ENCODE measurements at regions not wholly inside any gene's neighbourhood (a gene's known extent, or its start where the extent isn't known, plus 50 kb on each side); places are given as distances from the start of the nearest gene placed in this dataset.

GRCh38 chr12:4024701-4025100 is 151.5 kb upstream of the PARP11 start:
- no peak overlapping the region for H3K9ac ChIP-seq (ENCODE audit: low read length)
- no peaks in the 10 kb centered on the region for H3K27me3 ChIP-seq (ENCODE audit: insufficient read depth, low read length)
- H3K4me3 ChIP-seq (ENCODE audit: low read depth, low read length, poor library complexity, severe bottlenecking) = no peak overlapping the region
- H4K20me1 ChIP-seq (ENCODE audit: insufficient read depth, low read length) = no peaks in the 10 kb centered on the region
- no peak overlapping the region for H3K4me2 ChIP-seq (ENCODE audit: low read length)
- no peaks in the 10 kb centered on the region for H3F3A ChIP-seq (ENCODE audit: insufficient read depth, low read length)
- H3K27ac ChIP-seq (ENCODE audit: low read depth, low read length, poor library complexity, severe bottlenecking) = no peak overlapping the region
- no peaks in the 10 kb centered on the region for H3K4me1 ChIP-seq (ENCODE audit: insufficient read depth, low read length, severe bottlenecking)
- H2AFZ ChIP-seq (ENCODE audit: low read length) = no peak overlapping the region
- no peaks in the 10 kb centered on the region for H3K9me3 ChIP-seq (ENCODE audit: low read length)
- H3K9me2 ChIP-seq (ENCODE audit: low read depth, low read length) = no peaks in the 10 kb centered on the region
- H3K79me2 ChIP-seq (ENCODE audit: insufficient read depth, low read length) = no peaks in the 10 kb centered on the region
- H3K36me3 ChIP-seq (ENCODE audit: insufficient read depth, low read length) = no peaks in the 10 kb centered on the region
- TF ChIP-seq CTCF (IDR thresholded peaks at IDR 0.05; ENCODE audit: low read length) (no peak), EZH2 (IDR thresholded peaks at IDR 0.05; ENCODE audit: borderline replicate concordance, low read length) (no peak)

GRCh38 chr12:4015225-4016091 is 142.3 kb upstream of the PARP11 start:
- Histone ChIP-seq H3K27me3 (ENCODE audit: insufficient read depth, low read length) (no peaks in the 10 kb centered on the region), H3F3A (ENCODE audit: insufficient read depth, low read length) (no peaks in the 10 kb centered on the region), H2AFZ (ENCODE audit: low read length) (no peak overlapping the region), H3K4me1 (ENCODE audit: insufficient read depth, low read length, severe bottlenecking) (no peaks in the 10 kb centered on the region), H3K4me2 (ENCODE audit: low read length) (no peak overlapping the region), H3K27ac (ENCODE audit: low read depth, low read length, poor library complexity, severe bottlenecking) (no peak overlapping the region), H3K4me3 (ENCODE audit: low read depth, low read length, poor library complexity, severe bottlenecking) (no peak overlapping the region), H3K9me2 (ENCODE audit: low read depth, low read length) (no peaks in the 10 kb centered on the region), H3K79me2 (ENCODE audit: insufficient read depth, low read length) (no peaks in the 10 kb centered on the region), H3K9me3 (ENCODE audit: low read length) (no peaks in the 10 kb centered on the region), H3K9ac (ENCODE audit: low read length) (no peak overlapping the region), H4K20me1 (ENCODE audit: insufficient read depth, low read length) (no peaks in the 10 kb centered on the region), H3K36me3 (ENCODE audit: insufficient read depth, low read length) (no peaks in the 10 kb centered on the region)
- TF ChIP-seq CTCF (IDR thresholded peaks at IDR 0.05; ENCODE audit: low read length) (no peak), EZH2 (IDR thresholded peaks at IDR 0.05; ENCODE audit: borderline replicate concordance, low read length) (no peak)

GRCh38 chr12:4014858-4015224 is 141.6 kb upstream of the PARP11 start:
- H3K9me3 ChIP-seq (ENCODE audit: low read length) = no peaks in the 10 kb centered on the region
- H3K4me2 ChIP-seq (ENCODE audit: low read length) = no peak overlapping the region
- H3K27me3 ChIP-seq (ENCODE audit: insufficient read depth, low read length) = no peaks in the 10 kb centered on the region
- no peaks in the 10 kb centered on the region for H3K79me2 ChIP-seq (ENCODE audit: insufficient read depth, low read length)
- no peak overlapping the region for H3K27ac ChIP-seq (ENCODE audit: low read depth, low read length, poor library complexity, severe bottlenecking)
- no peak overlapping the region for H3K4me3 ChIP-seq (ENCODE audit: low read depth, low read length, poor library complexity, severe bottlenecking)
- H3F3A ChIP-seq (ENCODE audit: insufficient read depth, low read length) = no peaks in the 10 kb centered on the region
- no peak overlapping the region for H2AFZ ChIP-seq (ENCODE audit: low read length)
- H3K36me3 ChIP-seq (ENCODE audit: insufficient read depth, low read length) = no peaks in the 10 kb centered on the region
- no peaks in the 10 kb centered on the region for H4K20me1 ChIP-seq (ENCODE audit: insufficient read depth, low read length)
- no peak overlapping the region for H3K9ac ChIP-seq (ENCODE audit: low read length)
- TF ChIP-seq CTCF (IDR thresholded peaks at IDR 0.05; ENCODE audit: low read length) (no peak), EZH2 (IDR thresholded peaks at IDR 0.05; ENCODE audit: borderline replicate concordance, low read length) (no peak)
- no peaks in the 10 kb centered on the region for H3K9me2 ChIP-seq (ENCODE audit: low read depth, low read length)
- no peaks in the 10 kb centered on the region for H3K4me1 ChIP-seq (ENCODE audit: insufficient read depth, low read length, severe bottlenecking)

Measured in OCI-LY1 (cell line).